GM21737 (cell line): ENCODE measurements at regions not wholly inside any gene's neighbourhood (a gene's known extent, or its start where the extent isn't known, plus 50 kb on each side); places are given as distances from the start of the nearest gene placed in this dataset.

Experiments
- ATAC-seq: cut with Tn5 transposase; IDR thresholded peaks from one replicate; pipeline ENCODE4 v1.9.1; 2021; ENCODE audit warnings: mild to moderate bottlenecking, moderate library complexity; ENCODE audit not compliant: unreplicated experiment

DNA sequence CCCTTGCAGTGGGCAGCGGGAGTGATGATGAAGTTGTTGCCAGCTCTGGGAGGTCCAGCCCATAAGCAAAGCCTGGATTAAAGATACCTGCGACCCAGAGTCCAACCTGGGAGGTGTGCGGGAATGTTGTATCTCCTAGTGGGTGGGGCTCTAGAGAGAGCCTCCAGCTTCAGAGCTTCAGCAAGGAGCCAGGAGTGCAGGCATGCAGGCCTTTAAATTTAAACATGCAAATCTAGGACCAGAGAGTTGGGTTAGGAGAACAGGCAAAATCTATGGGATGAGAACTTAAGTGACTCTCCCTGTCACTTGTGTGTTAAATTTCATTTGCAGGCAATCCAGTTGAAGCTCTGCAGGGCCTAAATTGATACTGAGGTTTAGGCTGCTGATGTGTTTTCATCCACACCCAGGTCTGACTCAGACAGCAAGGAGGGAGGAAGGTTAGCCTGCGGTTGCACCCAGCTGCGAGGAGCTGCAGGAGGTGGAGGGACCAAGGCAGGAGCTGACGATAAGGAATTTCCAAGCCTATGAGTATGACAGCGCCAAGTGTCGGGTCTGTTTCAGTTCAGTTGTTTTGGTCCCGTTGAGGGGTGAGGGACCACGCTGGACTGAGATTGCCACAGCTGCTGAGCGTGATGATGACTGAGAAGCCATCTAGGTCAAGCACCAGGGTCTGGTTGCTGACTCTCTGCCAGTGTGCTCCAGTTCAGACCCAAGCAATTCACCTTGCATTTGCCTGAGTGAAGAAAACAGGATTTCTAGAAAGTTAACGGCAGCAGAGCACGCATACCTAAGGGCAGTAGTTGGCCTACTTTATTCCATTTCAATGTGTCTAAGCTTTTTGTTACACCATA is 243.0 kb downstream of the ICE1 start:
- ATAC-seq = no peak

DNA sequence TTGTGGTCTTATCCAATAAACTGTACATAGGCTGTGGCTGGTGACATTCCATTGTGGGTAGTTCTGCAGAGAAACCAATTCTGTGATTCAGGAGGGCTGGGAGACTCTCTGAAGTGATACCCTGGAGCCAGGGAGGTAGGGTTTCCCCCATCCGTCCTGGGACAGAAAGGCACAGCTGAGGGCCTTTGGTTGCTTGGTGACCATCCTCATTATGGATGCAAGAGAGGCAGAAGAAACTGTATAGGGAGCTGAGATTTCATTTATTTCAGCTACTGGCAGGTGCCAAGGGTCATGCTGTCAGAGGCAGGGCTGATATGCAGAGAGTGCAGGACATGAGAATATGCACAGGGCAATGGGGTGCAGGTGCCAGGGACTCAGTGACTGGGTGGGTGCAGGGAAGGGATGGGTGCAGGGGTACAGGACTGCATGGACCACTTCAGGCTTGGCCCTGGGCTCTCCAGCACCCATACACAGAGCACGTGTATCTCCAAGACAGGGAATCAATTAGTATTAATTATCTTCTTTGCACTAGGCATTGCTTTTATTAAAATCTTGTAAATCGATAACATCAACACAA is 236.5 kb downstream of the ICE1 start:
- ATAC-seq = no peak

DNA sequence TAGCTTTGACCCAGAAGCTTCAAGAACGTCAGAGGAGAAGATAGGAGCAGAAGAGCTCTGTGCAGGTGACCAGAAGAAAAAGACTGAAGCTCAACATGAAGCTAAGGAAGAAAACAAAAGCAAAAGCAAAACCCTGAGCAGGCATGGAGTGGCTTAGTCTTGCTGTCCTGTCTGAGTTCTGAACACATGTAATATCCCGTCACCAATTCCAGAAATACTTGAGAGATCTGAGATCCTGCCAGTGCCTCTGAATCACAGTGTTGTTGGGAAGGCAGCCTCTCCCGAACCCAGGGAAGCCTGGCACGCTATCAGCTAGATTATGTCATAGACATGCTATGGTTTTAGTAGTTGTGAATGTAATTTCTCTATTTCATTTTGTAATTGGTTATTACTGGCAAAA is 235.7 kb downstream of the ICE1 start:
- ATAC-seq = no peak

DNA sequence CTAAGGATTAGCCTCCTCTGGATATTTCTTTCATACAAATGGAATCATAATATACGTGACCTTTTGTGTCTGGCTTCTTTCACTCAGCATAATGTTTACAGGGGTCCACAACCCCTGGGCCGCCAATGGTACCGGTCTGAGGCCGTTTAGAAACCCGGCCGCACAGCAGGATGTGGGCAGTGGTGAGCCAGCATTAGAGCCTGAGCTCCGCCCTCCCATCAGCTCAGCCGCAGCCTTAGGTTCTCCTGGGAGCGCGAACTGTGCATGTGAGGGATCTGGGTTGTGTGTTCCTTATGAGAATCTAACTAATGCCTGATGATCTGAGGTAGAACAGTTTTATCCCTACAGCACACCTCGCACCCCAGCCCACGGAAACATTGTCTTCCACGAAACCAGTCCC is 229.7 kb downstream of the ICE1 start:
- ATAC-seq = no peak

DNA sequence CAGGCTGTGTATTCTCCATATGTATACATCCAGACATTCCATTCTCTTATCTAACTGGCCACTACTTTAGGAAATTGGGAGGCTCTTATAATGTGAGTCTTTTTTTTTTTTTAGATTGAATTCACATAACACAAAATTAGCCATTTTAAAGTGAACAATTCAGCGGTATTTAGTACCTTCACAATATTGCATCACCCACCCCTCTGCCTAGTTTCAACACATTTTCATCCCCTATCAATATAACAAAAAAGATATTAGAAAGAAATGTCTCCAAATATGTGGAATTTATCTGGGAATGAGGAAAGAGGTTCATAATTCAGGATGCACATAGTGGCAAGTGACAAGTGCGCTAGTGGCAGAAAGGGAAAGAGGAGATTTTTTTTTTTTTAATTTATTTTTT is 228.5 kb downstream of the ICE1 start:
- no peak for ATAC-seq

DNA sequence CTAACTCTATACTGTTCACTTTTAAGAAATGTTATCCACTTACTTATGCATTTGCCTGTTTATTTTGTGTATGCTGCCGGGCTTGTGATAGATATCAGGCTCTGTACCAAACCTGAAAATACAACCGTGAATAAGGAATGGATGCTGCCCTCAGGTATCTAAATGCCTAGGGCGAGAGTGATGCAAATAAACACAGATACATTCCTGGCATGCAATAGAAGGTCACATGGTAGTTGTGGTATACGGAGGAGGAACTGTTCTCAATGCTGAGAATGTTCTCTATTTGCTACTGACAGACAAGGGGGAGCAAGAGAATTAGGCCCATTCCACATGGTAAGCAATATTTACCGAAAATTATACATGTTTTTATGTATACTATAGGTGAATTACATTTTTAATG is 227.8 kb downstream of the ICE1 start:
- no peak for ATAC-seq

DNA sequence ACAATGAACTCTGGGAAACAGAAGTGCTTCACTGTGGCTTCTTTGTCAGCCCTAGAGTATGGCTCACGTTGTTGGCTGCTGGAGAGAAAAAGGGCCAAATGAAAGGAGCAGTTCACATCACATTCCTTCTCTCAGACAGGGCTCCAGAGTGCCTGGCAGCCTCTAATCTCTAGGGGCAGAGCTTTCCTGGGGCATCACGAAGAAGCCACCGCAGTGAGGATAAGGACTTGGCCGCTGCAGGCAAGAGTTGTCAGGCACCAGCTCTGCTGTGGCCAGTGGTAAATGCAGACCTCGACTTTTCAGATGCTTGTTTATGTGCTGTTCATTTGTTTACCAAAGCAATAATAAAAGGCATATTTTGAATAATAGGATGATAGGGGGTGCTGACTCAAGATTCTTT is 227.2 kb downstream of the ICE1 start:
- no peak for ATAC-seq

DNA sequence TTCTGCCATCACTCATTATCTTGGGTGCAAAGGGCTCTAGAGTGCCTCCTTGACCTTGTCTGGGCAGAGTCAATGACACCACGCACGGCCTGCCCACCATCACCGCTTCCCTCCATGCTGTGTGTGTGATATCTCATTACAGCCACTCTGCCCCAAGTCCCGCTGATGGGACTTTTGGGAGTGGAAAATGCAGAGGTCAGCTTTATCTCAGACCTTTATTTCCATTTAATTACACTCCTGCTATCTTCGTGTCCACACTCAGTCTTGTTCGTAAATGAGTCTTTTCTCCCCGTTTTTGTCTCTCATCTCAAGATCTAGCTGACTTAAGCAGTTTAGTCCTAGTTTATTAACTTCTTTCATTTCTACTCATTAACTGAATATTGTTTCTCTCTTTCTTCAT is 226.2 kb downstream of the ICE1 start:
- ATAC-seq = no peak

DNA sequence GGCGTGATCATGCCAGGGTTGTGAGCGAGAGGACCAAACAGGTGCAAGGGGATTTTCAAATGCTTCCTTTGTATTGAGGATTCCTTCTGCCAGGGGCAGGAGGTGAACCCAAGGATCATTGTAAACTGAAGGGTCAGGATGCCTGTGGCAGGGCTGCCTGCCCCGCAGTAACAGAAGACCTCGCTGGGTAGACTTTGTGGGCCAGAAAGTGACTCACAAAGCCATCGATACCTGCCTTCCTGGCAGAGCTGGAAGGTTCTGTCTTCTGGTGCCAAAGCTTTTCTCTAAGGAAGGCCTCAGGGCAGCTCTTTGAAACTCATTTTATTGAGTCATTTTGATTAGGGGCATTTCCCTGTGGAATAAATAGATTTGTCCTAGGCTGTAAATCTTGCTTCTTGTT is 223.4 kb downstream of the ICE1 start:
- ATAC-seq = no peak

DNA sequence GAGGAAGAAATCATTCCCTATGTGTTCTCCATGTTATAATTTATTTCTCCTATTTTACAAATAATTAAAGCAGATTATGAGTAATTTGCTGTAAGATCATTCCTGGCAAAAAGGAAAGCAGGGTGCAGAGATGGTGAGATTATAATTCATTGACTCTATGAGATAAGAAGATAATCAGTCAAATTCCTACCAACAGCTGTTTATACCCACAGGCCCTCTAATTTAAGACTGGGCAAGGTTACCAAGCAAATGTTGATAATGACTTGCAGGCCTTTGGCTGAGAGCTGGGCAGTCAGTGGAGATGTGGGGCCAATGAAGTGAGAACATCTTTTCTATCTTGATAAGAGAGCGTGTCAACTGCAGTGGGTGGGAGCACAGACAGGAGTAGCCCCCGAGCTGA is 222.7 kb downstream of the ICE1 start:
- ATAC-seq = no peak

DNA sequence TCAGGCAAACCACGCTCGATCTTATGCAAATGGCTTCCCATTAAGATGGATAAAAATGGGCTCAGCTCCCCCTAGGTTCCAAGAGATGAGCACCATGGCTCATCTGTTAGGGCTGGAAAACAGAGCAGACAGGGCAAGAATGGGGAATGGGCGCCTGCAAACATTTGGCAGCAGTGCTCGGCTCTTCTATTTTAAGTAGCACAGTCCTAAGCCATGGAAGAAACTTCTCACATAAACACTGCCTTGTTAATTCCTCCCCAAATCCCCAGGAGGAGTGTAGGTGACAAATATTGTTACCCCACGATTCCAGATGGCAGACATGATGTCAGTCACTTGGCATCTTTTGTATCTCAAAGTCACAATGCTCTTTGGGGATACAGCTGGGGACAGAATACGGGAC is 221.8 kb downstream of the ICE1 start:
- no peak for ATAC-seq

DNA sequence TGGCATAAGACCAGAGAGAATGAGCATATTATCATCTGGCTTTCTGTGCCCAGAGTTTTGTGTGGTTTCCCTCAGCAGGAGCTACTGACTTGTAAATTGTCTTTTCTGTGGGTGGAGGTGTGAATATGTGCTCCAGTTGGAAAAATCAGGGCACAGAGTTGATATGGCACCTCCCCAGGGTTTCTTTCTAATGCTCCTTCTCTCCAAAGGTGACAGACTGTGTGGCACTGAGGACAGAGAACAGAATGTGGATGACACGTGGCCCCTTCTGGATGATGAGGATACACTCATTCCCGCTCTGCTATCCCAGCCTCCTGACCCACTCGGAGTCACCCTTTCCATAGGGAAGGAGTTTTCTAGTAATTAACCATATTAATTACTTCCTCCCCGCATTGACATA is 221.0 kb downstream of the ICE1 start:
- ATAC-seq = no peak

DNA sequence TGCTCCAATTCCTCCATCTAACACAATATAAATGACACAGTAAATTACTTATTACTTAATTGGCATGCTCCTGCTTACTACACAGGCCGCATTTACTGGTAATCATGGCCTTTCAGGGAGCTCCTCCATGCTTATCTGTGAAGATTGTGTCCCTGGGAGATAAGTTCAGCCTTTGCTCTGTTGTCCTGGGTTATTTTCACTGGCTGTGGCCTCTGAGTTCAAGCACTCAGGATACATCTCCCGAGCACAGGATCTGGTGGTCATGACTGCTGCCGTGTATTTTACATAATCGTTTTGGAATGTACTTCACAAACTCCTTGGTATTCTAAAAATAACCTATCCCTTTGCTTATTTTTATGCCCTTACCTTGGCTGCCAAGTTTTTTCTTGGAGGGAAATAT is 215.7 kb downstream of the ICE1 start:
- no peak for ATAC-seq

DNA sequence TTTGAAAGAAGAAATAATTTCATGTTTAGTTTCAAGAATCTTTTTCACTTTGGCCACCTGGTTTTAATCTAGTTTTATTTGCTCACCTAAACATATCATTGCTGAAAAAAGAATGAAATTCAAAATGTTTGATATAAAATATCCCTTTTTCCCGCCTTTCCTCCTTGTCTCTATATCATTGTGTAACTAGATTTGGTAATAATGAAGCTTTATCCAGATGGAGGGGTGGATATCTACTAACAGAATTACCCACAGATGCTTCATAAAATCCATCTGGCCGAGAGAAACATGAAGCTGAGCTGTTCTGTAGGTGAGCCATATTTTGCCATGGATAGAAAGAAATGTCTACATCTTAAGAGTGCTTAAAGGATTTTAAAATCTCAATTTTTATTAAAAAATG is 214.7 kb downstream of the ICE1 start:
- ATAC-seq = no peak

DNA sequence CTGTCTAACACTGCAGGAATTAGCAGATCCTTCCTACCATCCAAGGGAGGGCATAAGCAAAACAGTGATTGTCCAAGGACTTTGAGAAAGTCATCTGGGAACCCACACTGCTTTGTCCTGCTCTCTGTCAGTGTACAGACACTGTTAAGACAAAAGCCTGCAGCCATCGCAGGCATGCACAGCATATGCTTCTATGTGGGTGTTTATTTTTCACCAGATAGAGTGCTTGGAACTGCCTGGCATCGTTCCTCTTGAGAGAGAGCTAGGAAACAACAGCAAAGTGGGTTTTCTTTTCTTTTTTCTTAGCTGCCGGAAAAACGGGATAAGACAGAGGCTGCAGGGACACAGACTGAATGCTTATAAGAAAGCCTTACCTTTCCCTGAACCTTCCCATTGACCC is 212.3 kb downstream of the ICE1 start:
- no peak for ATAC-seq

DNA sequence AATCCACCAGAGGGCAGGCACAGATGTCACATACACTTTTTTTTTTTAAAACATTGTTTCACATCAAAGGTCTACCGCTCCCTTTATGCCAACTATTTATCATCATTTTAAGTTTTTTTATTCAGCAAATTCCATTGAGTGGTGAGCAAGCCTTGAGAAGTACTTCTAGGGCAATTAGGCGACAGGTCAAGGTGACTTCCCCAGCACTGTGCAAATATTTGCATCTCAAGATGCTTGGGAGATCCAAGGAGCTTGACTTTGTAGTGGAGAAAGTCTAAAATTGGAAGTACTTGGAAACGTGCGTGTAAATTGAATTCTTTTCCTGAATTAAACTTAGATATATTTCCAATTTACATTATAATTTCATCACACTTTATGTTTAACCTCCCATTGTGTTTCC is 211.1 kb downstream of the ICE1 start:
- ATAC-seq = no peak

DNA sequence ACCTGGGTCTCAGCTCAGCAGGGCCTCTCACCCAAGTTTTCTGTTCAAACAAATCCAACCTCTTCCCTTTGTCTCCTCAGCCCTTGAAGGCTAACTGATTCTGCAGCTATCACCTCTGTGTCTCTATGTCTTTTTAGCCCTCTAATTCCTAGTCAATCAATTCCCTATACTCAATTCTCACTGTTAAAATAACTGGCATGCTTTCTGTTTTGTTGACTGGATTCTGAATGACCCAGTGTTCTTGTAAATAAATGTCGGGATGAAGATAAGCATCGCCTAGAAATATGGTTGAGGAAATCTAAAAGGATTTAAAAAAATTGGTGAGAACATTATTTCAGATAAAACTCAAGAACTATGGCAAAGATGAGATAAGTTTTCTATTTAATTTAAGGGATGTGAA is 210.2 kb downstream of the ICE1 start:
- ATAC-seq = no peak

DNA sequence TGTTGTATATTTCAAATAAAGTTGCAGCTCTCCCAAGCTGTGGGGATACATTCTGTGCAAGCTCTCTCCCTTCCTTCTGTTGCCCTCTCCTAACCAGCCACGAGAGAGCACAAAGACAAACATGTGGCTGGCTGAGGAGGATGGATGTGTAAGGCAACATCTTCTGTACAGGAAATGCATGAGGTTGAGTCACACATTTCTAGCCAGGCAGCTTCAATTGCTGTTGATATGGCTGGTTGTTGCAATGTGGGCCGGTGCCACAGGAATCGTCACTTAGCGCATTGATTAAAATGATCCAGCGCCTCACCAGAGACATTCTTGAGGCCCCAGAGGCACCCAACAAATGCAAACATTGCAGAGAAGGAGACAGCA is 207.1 kb downstream of the ICE1 start:
- no peak for ATAC-seq

DNA sequence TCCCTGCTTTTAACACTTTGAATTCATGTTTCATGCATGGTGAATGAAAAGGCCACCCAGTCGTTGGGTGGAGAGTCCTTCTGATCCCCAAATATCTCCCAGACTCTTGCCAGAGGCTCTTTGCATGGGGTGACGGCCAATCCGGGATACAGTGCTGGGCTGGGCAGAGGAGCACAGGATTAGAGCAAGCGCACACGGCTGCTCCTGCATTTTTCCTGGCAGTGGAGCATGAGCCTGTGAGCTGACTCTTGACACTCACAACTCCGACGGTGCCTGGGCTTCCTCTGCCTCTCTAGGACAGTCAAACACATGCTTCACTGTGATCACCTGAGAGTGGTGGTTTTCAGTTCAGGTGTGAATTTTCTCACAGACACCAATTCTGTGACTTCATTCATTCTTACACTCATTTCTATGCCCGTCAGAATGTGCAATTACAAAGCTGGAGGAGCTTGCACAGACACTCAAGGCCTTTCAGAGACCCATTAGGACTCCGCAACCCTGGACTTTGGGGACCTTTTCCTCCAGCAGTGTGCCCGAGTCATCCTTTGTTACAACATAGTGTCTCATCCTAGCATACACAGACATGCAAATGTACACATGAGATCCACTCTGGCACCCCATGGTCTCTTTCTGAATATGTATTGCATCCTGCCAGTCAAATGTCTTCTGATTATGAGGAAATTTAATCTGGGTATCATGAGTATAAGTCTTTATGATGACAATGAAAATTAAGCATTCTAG is 206.6 kb downstream of the ICE1 start:
- no peak for ATAC-seq

DNA sequence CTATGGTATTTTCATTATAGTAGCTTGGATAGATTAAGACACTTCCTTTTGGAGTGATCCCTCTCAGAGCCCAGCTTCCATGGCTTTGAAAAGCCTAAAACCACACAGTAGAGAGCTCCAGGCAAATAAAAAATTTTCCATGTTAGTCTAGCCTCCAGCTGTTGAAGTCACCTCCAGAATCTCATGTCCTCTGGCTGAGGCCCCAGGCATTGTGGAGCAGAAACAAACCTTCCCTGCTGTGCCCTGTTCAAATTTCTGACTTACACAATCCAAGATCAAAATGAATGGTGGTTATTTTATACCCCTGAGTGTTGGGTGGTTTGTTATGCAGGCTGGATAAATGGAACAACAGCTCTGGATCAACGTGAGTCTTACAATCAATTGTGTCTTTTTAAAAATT is 203.9 kb downstream of the ICE1 start:
- no peak for ATAC-seq

DNA sequence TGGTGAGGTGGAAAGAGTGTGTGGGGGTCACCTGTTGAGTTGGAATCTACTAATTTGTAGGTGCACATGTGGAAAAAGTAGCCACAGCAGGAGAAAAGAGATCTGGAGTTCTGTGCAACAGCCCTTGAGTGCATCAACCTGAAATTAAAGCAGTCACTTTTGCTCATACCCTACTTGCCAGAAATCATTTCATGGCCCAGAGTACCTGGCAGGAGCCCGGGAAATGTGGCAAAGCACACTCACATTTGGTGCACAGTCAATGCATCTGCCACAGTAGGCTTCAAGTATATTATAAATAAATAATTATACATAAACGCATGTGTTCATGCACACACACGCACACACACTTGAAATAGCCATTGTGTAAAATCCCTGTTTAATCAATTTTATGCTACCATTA is 203.0 kb downstream of the ICE1 start:
- no peak for ATAC-seq

DNA sequence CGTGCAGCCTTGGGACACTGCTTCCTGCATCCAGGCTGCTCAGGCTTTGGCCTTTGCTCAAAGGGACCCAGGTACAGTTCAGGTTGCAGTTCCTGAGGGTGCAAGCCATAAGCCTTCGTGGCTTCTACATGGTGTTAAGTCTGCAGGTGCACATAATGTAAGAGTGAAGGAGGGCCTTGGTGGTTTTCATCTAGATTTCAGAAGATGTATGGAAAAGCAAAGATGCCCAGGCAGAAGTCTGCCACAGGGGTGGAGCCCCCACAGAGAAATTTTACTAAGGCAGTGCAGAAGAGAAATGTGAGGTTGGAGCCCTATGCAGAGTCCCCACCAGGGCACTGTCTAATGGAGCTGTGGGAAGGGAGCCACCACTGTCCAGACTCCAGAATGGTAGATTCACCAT is 200.9 kb downstream of the ICE1 start:
- no peak for ATAC-seq
